H9 (cell line): ENCODE measurements at regions not wholly inside any gene's neighbourhood (a gene's known extent, or its start where the extent isn't known, plus 50 kb on each side); places are given as distances from the start of the nearest gene placed in this dataset.

Experiments used
- DNase-seq: peaks from one replicate; pipeline ENCODE4 v3.0.0-alpha.2; 2017
- H2AFZ ChIP-seq: one replicate; pipeline ENCODE4 v1.6.1; 2013; ENCODE audit warnings: mild to moderate bottlenecking, low read length, control low read depth, moderate library complexity
- H2AK5ac ChIP-seq: 2 replicates; pipeline ENCODE4 v1.6.1; 2013; ENCODE audit warnings: low read length, control low read depth, mixed read lengths; ENCODE audit not compliant: insufficient read length
- H2BK120ac ChIP-seq: one replicate; pipeline ENCODE4 v1.6.1; 2013; ENCODE audit warnings: low read depth, mild to moderate bottlenecking, low read length, control low read depth, inconsistent platforms; ENCODE audit not compliant: poor library complexity, severe bottlenecking
- H2BK12ac ChIP-seq: 2 replicates; pipeline ENCODE4 v1.6.1; 2013; ENCODE audit warnings: low read length, control low read depth, mixed read lengths, low read depth; ENCODE audit not compliant: insufficient read length
- H2BK15ac ChIP-seq: 2 replicates; pipeline ENCODE4 v1.6.1; 2013; ENCODE audit warnings: low read depth, low read length, control low read depth
- H2BK20ac ChIP-seq: one replicate; pipeline ENCODE4 v1.6.1; 2013; ENCODE audit warnings: low read depth, mild to moderate bottlenecking, low read length, control low read depth, inconsistent platforms; ENCODE audit not compliant: poor library complexity, severe bottlenecking
- H2BK5ac ChIP-seq: 2 replicates; pipeline ENCODE4 v1.6.1; 2013; ENCODE audit warnings: low read length, control low read depth, mixed read lengths; ENCODE audit not compliant: insufficient read length
- H3K14ac ChIP-seq: 2 replicates; pipeline ENCODE4 v1.6.1; 2013; ENCODE audit warnings: low read length, control low read depth; ENCODE audit not compliant: insufficient read depth
- H3K18ac ChIP-seq: 2 replicates; pipeline ENCODE4 v1.6.1; 2013; ENCODE audit warnings: low read depth, mild to moderate bottlenecking, mixed read lengths, low read length, control low read depth; ENCODE audit not compliant: insufficient read length
- H3K23ac ChIP-seq: 2 replicates; pipeline ENCODE4 v1.6.1; 2013; ENCODE audit warnings: low read length, control low read depth, mixed read lengths, low read depth; ENCODE audit not compliant: insufficient read length
- H3K23me2 ChIP-seq: 2 replicates; pipeline ENCODE4 v1.6.1; 2013; ENCODE audit warnings: low read depth, mild to moderate bottlenecking, mixed read lengths, low read length, control low read depth; ENCODE audit not compliant: insufficient read length, poor library complexity, severe bottlenecking
- H3K27ac ChIP-seq: 2 replicates; pipeline ENCODE4 v1.5.1; 2013; ENCODE audit warnings: low read length, control low read depth, mixed read lengths, low read depth; ENCODE audit not compliant: insufficient read length
- H3K27me3 ChIP-seq: 2 replicates; pipeline ENCODE4 v1.6.1; 2013; ENCODE audit warnings: low read length, control low read depth, inconsistent platforms; ENCODE audit not compliant: insufficient read depth
- H3K4ac ChIP-seq: 2 replicates; pipeline ENCODE4 v1.6.1; 2013; ENCODE audit warnings: low read depth, mild to moderate bottlenecking, control low read depth, inconsistent platforms, low read length, moderate library complexity
- H3K4me1 ChIP-seq: 2 replicates; pipeline ENCODE4 v1.6.1; 2013; ENCODE audit warnings: low read length, control low read depth, inconsistent platforms; ENCODE audit not compliant: insufficient read depth
- H3K4me2 ChIP-seq: 2 replicates; pipeline ENCODE4 v1.6.1; 2013; ENCODE audit warnings: low read length, control low read depth, mixed read lengths; ENCODE audit not compliant: insufficient read length, insufficient read depth
- H3K56ac ChIP-seq: 2 replicates; pipeline ENCODE4 v1.6.1; 2013; ENCODE audit warnings: low read depth, mild to moderate bottlenecking, mixed read lengths, low read length, control low read depth; ENCODE audit not compliant: insufficient read length
- H3K79me1 ChIP-seq: 2 replicates; pipeline ENCODE4 v1.6.1; 2013; ENCODE audit warnings: low read depth, mild to moderate bottlenecking, moderate library complexity, low read length, control low read depth, inconsistent platforms; ENCODE audit not compliant: insufficient read depth, poor library complexity, severe bottlenecking
- H3K79me2 ChIP-seq: 2 replicates; pipeline ENCODE4 v1.6.1; 2013; ENCODE audit warnings: low read length, control low read depth, inconsistent platforms; ENCODE audit not compliant: insufficient read depth
- H3K9ac ChIP-seq: 2 replicates; pipeline ENCODE4 v1.6.1; 2013; ENCODE audit warnings: low read length, control low read depth, mixed read lengths; ENCODE audit not compliant: insufficient read length; ENCODE audit errors: extremely low read depth
- H3K9me3 ChIP-seq: one replicate; pipeline ENCODE4 v1.6.1; 2013; ENCODE audit warnings: low read depth, low read length, inconsistent platforms; ENCODE audit not compliant: control insufficient read depth
- H3T11ph ChIP-seq: one replicate; pipeline ENCODE4 v1.6.1; 2013; ENCODE audit warnings: mild to moderate bottlenecking, low read length, control low read depth, inconsistent platforms
- H4K20me1 ChIP-seq: one replicate; pipeline ENCODE4 v1.6.1; 2013; ENCODE audit not compliant: control insufficient read depth, insufficient read length, insufficient read depth
- H4K5ac ChIP-seq: 2 replicates; pipeline ENCODE4 v1.6.1; 2013; ENCODE audit warnings: low read depth, mild to moderate bottlenecking, mixed read lengths, low read length, control low read depth; ENCODE audit not compliant: insufficient read length
- H4K8ac ChIP-seq: replicated peaks from 2 replicates; pipeline ENCODE4 v1.6.1; 2013; ENCODE audit warnings: low read length, control low read depth, mixed read lengths, low read depth; ENCODE audit not compliant: insufficient read length
- H4K91ac ChIP-seq: 2 replicates; pipeline ENCODE4 v1.6.1; 2013; ENCODE audit warnings: low read depth, mild to moderate bottlenecking, moderate library complexity, mixed read lengths, low read length, control low read depth; ENCODE audit not compliant: insufficient read length
- H3K27ac Mint-ChIP-seq, 3 experiments: 2 replicates in 2 of 3; 3 replicates in 1 of 3; pipeline ENCODE4 v1.8.0; 2020 to 2021; ENCODE audit warnings: mixed read lengths in 3 of 3, mild to moderate bottlenecking in 1 of 3, moderate library complexity in 1 of 3
- H3K27me3 Mint-ChIP-seq: 2 replicates; pipeline ENCODE4 v1.8.0; 2021; ENCODE audit warnings: low read depth, mild to moderate bottlenecking, moderate library complexity, mixed read lengths
- H3K36me3 Mint-ChIP-seq, 3 experiments: 2 replicates in 2 of 3; 3 replicates in 1 of 3; pipeline ENCODE4 v1.8.0; 2020 to 2021; ENCODE audit warnings: low read depth in 3 of 3, mixed read lengths in 3 of 3; ENCODE audit not compliant: insufficient read depth in 1 of 3
- H3K4me1 Mint-ChIP-seq, 2 experiments: 2 replicates each; pipeline ENCODE4 v1.8.0; 2020; ENCODE audit warnings: mixed read lengths in 2 of 2
- H3K4me3 Mint-ChIP-seq, 2 experiments: 2 replicates in 1 of 2; 3 replicates in 1 of 2; pipeline ENCODE4 v1.8.0; 2020 to 2021; ENCODE audit warnings: mild to moderate bottlenecking in 2 of 2, mixed read lengths in 2 of 2, moderate library complexity in 1 of 2
- H3K9me3 Mint-ChIP-seq, 2 experiments: 2 replicates in 1 of 2; 3 replicates in 1 of 2; pipeline ENCODE4 v1.8.0; 2020; ENCODE audit warnings: mild to moderate bottlenecking in 2 of 2, mixed read lengths in 2 of 2, moderate library complexity in 1 of 2
- WGBS: extraction: QIAGEN DNeasy Blood & Tissue Kit; methylation state at CpG from one replicate; pipeline ENCODE4 v1.1.7; 2013; ENCODE audit warnings: missing lambda C conversion rate, low lambda C conversion rate, mixed read lengths; ENCODE audit not compliant: insufficient read length; ENCODE audit errors: extremely low coverage; 5-methylcytosine and 5-hydroxymethylcytosine counted together
- TF ChIP-seq, protein P1 (sequence below): fragments of 200-600 bp; sonication (generic); conservative IDR thresholded peaks from 3 replicates; pipeline ENCODE4 v1.8.0; 2021; ENCODE audit warnings: antibody characterized with exemption, mild to moderate bottlenecking

DNA sequence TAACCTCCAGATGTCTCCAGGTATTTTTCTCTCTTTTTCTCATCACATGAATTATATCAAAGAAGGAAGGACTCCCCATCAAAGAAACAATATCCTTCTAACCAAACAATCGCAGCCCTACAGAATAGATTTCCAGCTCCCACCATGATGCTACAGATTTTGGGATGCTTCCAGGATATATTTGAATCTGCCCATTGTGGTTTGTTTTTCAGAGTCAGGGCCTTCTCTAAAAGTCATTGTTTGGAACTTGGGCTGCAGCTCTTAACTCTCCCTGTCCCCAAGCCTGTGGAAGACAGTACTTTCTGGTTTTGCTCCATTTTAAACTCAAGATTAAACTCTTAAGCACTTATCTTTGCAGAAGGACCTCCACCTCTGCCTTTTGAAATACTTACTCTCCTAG is 223.2 kb downstream of the PMAIP1 start:
- Histone ChIP-seq H3K27ac (no peak overlapping the region), H3K18ac (no peak overlapping the region), H2AFZ (no peak overlapping the region), H3K56ac (no peak overlapping the region), H3K4ac (no peak overlapping the region), H4K91ac (no peak overlapping the region), H3K79me1 (no peaks in the 10 kb centered on the region), H3K23me2 (no peaks in the 10 kb centered on the region), H4K20me1 (no peaks in the 10 kb centered on the region), H3K27me3 (no peaks in the 10 kb centered on the region), H2BK20ac (no peak overlapping the region), H2BK15ac (no peak overlapping the region), H3K79me2 (no peaks in the 10 kb centered on the region), H3K14ac (no peak overlapping the region), H2BK120ac (no peak overlapping the region), H2BK12ac (no peak overlapping the region), H2AK5ac (no peak overlapping the region), H3K9ac (no peak overlapping the region), H4K5ac (no peak overlapping the region), H3K4me1 (no peaks in the 10 kb centered on the region), H4K8ac (no peak overlapping the region), H3K4me2 (no peak overlapping the region), H3T11ph (no peak overlapping the region), H3K23ac (no peak overlapping the region), H2BK5ac (no peak overlapping the region), H3K9me3 (no peaks in the 10 kb centered on the region)
- Mint-ChIP-seq H3K9me3 (peaks cover 0 to 3% of the 10 kb centered on the region in 2 experiments; a peak in 1 of 5 replicates), H3K4me3 (no peak overlapping the region), H3K36me3 (0 out of 7 replicates have a peak, but pooled peaks cover 0 to 2% (median 0%) of the 10 kb centered on the region in 3 experiments), H3K27ac (no peak overlapping the region), H3K4me1 (peaks cover 4% of the 10 kb centered on the region in 2 experiments; a peak in 3 of 4 replicates), H3K27me3 (no peaks in the 10 kb centered on the region)
- no peak for DNase-seq
- TF ChIP-seq, protein P1, sequence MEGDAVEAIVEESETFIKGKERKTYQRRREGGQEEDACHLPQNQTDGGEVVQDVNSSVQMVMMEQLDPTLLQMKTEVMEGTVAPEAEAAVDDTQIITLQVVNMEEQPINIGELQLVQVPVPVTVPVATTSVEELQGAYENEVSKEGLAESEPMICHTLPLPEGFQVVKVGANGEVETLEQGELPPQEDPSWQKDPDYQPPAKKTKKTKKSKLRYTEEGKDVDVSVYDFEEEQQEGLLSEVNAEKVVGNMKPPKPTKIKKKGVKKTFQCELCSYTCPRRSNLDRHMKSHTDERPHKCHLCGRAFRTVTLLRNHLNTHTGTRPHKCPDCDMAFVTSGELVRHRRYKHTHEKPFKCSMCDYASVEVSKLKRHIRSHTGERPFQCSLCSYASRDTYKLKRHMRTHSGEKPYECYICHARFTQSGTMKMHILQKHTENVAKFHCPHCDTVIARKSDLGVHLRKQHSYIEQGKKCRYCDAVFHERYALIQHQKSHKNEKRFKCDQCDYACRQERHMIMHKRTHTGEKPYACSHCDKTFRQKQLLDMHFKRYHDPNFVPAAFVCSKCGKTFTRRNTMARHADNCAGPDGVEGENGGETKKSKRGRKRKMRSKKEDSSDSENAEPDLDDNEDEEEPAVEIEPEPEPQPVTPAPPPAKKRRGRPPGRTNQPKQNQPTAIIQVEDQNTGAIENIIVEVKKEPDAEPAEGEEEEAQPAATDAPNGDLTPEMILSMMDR, result no peak
- no CpG with 5 or more reads among the region's 1 CpG for WGBS
